Stimulated activated naive CD4-positive, alpha-beta T cell (primary cell): ENCODE measurements at regions not wholly inside any gene's neighbourhood (a gene's known extent, or its start where the extent isn't known, plus 50 kb on each side); places are given as distances from the start of the nearest gene placed in this dataset.
"Not testable (repeated sequence)": the region's sequence is repeated elsewhere in the genome, so short reads cannot be mapped to it uniquely, and the experiment has no call there.

Experiments
- DNase-seq, 6 experiments: peaks; one replicate each; lab custom pipeline; 2025; lab: John Stamatoyannopoulos, UW

GRCh38 chr3:166080096-166080495 is 242.9 kb upstream of the BCHE start:
- no peak for DNase-seq

- DNase-seq: no peak
These were observed 234.6 kb upstream of the BCHE start for GRCh38 chr3:166071831-166072230.

- no peak for DNase-seq
These were observed 227.3 kb upstream of the BCHE start for GRCh38 chr3:166064476-166064875.

GRCh38 chr3:166060789-166061479 is 223.7 kb upstream of the BCHE start:
- DNase-seq: no peak

- no peak for DNase-seq
These were observed 215.2 kb upstream of the BCHE start for GRCh38 chr3:166052440-166052839.

- DNase-seq: no peak
These were observed 192.3 kb upstream of the BCHE start for GRCh38 chr3:166029507-166029906.

GRCh38 chr3:166013073-166013679 is 176.0 kb upstream of the BCHE start:
- no peak for DNase-seq

- DNase-seq: no peak
These were observed 174.5 kb upstream of the BCHE start for GRCh38 chr3:166011771-166012170.

GRCh38 chr3:166005126-166005525 is 167.9 kb upstream of the BCHE start:
- no peak for DNase-seq

GRCh38 chr3:165994293-165994692 is 157.1 kb upstream of the BCHE start:
- DNase-seq: no peak

- DNase-seq: no peak
These were observed 147.4 kb upstream of the BCHE start for GRCh38 chr3:165984589-165984988.

- DNase-seq: no peak
These were observed 146.1 kb upstream of the BCHE start for GRCh38 chr3:165983284-165983683.

GRCh38 chr3:165981318-165981717 is 144.1 kb upstream of the BCHE start:
- DNase-seq: no peak

GRCh38 chr3:165960825-165961224 is 123.6 kb upstream of the BCHE start:
- not testable (repeated sequence) for DNase-seq

GRCh38 chr3:165954171-165954570 is 116.9 kb upstream of the BCHE start:
- DNase-seq: no peak

GRCh38 chr3:165946360-165946759 is 109.1 kb upstream of the BCHE start:
- DNase-seq: no peak

GRCh38 chr3:165938986-165939540 is 101.8 kb upstream of the BCHE start:
- DNase-seq: no peak

GRCh38 chr3:165936081-165936480 is 98.9 kb upstream of the BCHE start:
- not testable (repeated sequence) for DNase-seq

GRCh38 chr3:165924301-165924791 is 87.1 kb upstream of the BCHE start:
- not testable (repeated sequence) for DNase-seq

GRCh38 chr3:165920984-165921383 is 83.8 kb upstream of the BCHE start:
- no peak for DNase-seq

GRCh38 chr3:165919284-165919683 is 82.1 kb upstream of the BCHE start:
- DNase-seq: no peak

- DNase-seq: no peak
These were observed 81.4 kb upstream of the BCHE start for GRCh38 chr3:165918657-165918979.

GRCh38 chr3:165917938-165918656 is 80.9 kb upstream of the BCHE start:
- DNase-seq: not testable (repeated sequence)
